ENCODE measurements at regions not wholly inside any gene's neighbourhood (a gene's known extent, or its start where the extent isn't known, plus 50 kb on each side); places are given as distances from the start of the nearest gene placed in this dataset.

- Histone ChIP-seq H3K4me1 (peaks cover 11% of the 10 kb centered on the region), H3K27ac (replicated peaks) (no peak overlapping the region), H3K36me3 (no peaks in the 10 kb centered on the region), H3K4me3 (no peak overlapping the region), H3K27me3 (ENCODE audit: low read depth) (no peaks in the 10 kb centered on the region), H3K9me3 (replicated peaks) (no peaks in the 10 kb centered on the region)
- intact Hi-C loops (cut with micrococcal nuclease): no loop called here
- no peak for TF ChIP-seq CTCF (IDR thresholded peaks at IDR 0.05; ENCODE audit: borderline replicate concordance)
- no peak for DNase-seq
Measured at GRCh38 chr5:152619756-152620155, 214.7 kb upstream of the NMUR2 start.

GRCh38 chr5:152622628-152623027, 217.5 kb upstream of the NMUR2 start:
- TF ChIP-seq CTCF (IDR thresholded peaks at IDR 0.05; ENCODE audit: borderline replicate concordance): no peak
- H3K9me3 ChIP-seq (replicated peaks): no peaks in the 10 kb centered on the region
- no peaks in the 10 kb centered on the region for H3K36me3 ChIP-seq
- no peak overlapping the region for H3K4me3 ChIP-seq
- H3K27me3 ChIP-seq (ENCODE audit: low read depth): no peaks in the 10 kb centered on the region
- peak; percentile 15 for DNase-seq
- peaks cover 11% of the 10 kb centered on the region for H3K4me1 ChIP-seq
- H3K27ac ChIP-seq (replicated peaks): no peak overlapping the region
- intact Hi-C loops (cut with micrococcal nuclease): no loop called here

GRCh38 chr5:152623951-152624350, 218.9 kb upstream of the NMUR2 start:
- no peak for DNase-seq
- Histone ChIP-seq H3K27me3 (ENCODE audit: low read depth) (no peaks in the 10 kb centered on the region), H3K4me1 (peaks cover 11% of the 10 kb centered on the region), H3K36me3 (no peaks in the 10 kb centered on the region), H3K27ac (replicated peaks) (no peak overlapping the region), H3K9me3 (replicated peaks) (no peaks in the 10 kb centered on the region), H3K4me3 (no peak overlapping the region)
- intact Hi-C loops (cut with micrococcal nuclease): no loop called here
- no peak for TF ChIP-seq CTCF (IDR thresholded peaks at IDR 0.05; ENCODE audit: borderline replicate concordance)

GRCh38 chr5:152625696-152626095, 220.6 kb upstream of the NMUR2 start:
- peaks cover 11% of the 10 kb centered on the region for H3K4me1 ChIP-seq
- DNase-seq: no peak
- no peak overlapping the region for H3K4me3 ChIP-seq
- no peaks in the 10 kb centered on the region for H3K27me3 ChIP-seq (ENCODE audit: low read depth)
- H3K27ac ChIP-seq (replicated peaks): no peak overlapping the region
- no peaks in the 10 kb centered on the region for H3K9me3 ChIP-seq (replicated peaks)
- no peak for TF ChIP-seq CTCF (IDR thresholded peaks at IDR 0.05; ENCODE audit: borderline replicate concordance)
- no peaks in the 10 kb centered on the region for H3K36me3 ChIP-seq
- intact Hi-C loops (cut with micrococcal nuclease): no loop called here

GRCh38 chr5:152631221-152631620, 226.1 kb upstream of the NMUR2 start:
- no peaks in the 10 kb centered on the region for H3K9me3 ChIP-seq (replicated peaks)
- H3K36me3 ChIP-seq: no peaks in the 10 kb centered on the region
- no peak for DNase-seq
- no peaks in the 10 kb centered on the region for H3K27me3 ChIP-seq (ENCODE audit: low read depth)
- no peak for TF ChIP-seq CTCF (IDR thresholded peaks at IDR 0.05; ENCODE audit: borderline replicate concordance)
- no peak overlapping the region for H3K4me3 ChIP-seq
- peaks cover 38% of the 10 kb centered on the region for H3K4me1 ChIP-seq
- intact Hi-C loops (cut with micrococcal nuclease): no loop called here
- H3K27ac ChIP-seq (replicated peaks): peak overlapping the region; percentile 67

GRCh38 chr5:152632360-152632759, 227.3 kb upstream of the NMUR2 start:
- Histone ChIP-seq H3K36me3 (no peaks in the 10 kb centered on the region), H3K9me3 (replicated peaks) (no peaks in the 10 kb centered on the region), H3K4me3 (no peak overlapping the region), H3K27me3 (ENCODE audit: low read depth) (no peaks in the 10 kb centered on the region), H3K4me1 (peaks cover 38% of the 10 kb centered on the region), H3K27ac (replicated peaks) (peak overlapping the region; percentile 67)
- no peak for TF ChIP-seq CTCF (IDR thresholded peaks at IDR 0.05; ENCODE audit: borderline replicate concordance)
- DNase-seq: no peak
- intact Hi-C loops (cut with micrococcal nuclease): no loop called here

All from left ventricle myocardium inferior (tissue), 1 donor.